ENCODE measurements at regions not wholly inside any gene's neighbourhood (a gene's known extent, or its start where the extent isn't known, plus 50 kb on each side); places are given as distances from the start of the nearest gene placed in this dataset.
"Not testable (repeated sequence)": the region's sequence is repeated elsewhere in the genome, so short reads cannot be mapped to it uniquely, and the experiment has no call there.

DNA sequence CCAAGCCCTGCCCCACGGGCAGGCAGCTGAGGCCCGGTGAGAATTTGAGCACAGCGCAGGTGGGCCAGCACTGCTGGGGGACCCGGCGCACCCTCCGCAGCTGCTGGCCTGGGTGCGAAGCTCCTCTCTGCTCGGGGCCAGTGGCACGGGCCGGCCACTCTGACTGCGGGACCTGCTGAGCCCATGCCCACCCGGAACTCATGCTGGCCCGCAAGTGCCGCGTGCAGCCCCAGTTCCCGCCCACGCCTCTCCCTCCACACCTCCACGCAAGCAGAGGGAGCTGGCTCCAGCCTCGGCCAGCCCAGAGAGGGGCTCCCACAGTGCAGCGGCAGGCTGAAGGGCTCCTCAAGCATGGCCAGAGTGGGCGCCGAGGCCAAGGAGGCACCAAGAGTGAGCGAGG lies 190.1 kb upstream of the IGFBP7 start:
- DNase-seq; intact Hi-C loops (cut with DNase I, micrococcal nuclease); ATAC-seq: not testable (repeated sequence)

DNA sequence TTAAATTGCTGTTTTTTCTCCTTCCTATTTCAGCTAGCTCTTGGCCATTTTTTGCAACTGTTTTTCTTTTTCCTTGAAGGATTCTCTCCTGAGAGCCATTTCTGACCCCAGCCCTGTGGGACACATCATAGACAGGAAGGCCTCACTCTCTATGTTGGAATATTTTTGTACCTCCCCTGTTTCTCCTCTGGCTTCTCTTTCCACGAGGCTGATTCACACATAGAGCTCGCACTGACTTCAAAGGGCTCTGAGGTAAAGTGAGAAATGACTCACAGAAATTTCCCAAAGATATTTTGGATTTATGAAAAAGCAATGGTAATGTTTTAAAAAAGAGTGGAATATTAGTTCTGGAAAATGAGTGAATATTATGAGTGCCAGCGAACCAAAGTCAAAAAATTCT lies 181.7 kb upstream of the IGFBP7 start:
- no peak for DNase-seq
- intact Hi-C loops (cut with DNase I, micrococcal nuclease), result no loop called here
- no peak for ATAC-seq

DNA sequence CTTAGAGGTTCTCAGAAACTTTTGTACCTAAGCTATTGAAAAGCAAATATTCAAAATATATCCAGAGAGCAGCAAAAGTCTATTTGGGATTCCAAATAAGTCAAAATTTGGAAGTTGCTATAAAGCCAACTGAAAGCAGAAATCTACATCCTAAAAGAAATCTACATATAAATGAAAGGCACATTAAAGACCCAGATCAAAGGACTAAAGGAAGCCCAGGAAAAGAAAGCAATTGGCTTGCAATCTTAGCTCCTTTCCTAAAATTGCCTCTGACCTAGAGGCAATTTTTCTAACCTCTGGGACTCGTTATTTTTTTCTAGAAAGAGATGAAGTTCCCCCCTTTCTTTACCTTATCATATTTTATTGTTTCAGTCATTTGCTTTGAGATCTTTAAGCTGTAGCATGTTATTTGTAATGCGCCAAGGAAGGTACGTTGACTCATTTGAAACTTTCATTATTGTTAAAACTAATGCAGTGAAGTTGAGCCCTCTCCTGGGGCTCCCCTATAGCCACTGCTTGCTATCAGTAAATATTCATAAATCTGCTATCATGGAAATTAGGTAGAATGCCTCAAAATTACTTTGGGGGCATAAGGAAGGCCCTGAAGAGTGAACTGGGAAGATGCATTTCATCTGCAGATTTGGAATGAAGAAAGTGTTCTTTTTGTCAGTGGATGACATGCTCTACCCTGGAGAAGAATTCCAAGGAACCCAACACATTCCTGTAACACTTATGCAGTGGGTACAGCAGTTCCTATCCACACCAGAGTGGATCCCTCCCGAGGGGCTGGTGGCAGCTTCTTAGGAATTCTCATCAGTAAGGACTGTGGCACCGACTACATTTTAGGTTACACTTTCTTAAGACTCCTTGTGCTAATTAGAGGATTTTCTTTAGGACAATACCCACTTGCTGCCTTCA lies 177.8 kb upstream of the IGFBP7 start:
- ATAC-seq, result no peak
- intact Hi-C loops (cut with DNase I, micrococcal nuclease), result no loop called here
- DNase-seq, result no peak

DNA sequence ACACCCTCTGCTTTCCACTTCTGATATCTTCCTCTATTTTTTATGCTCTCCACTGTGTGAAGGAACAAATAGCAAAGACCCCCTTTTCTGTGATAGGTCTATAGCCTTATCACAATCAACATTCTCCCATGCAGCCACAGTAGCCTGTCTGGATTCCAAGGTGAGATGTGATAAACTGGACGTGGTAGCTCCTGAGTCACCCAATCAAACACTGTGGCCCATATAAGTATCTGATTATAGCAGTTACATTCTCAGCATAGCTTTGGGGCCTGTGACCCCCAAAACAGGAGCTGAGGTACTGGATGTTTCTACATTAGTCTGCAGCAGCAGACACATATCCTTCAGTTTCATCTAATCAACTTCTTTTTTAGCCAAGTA lies 172.7 kb upstream of the IGFBP7 start:
- ATAC-seq (no peak), DNase-seq (no peak)
- intact Hi-C loops (cut with DNase I, micrococcal nuclease), result no loop called here

DNA sequence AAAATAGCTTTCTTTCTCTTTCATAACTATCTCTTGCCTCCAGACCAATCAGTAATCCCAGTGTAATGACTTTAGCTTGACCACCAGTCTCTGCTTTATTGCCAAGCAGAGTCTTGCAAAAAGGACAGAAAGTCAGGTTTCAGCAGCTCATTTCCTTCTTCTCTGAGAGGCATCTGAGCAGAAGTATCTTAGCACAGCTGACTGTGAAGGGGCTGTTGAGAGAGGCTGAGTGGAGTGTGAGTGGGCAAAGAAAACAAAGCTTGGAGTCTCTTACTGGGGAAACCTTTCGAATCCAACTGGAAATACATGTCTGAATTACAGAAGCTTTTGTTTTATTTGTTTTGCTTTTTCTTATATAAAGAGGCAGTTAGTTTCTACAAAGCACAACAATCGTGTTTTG lies 170.3 kb upstream of the IGFBP7 start:
- intact Hi-C loops (cut with DNase I, micrococcal nuclease), result no loop called here
- DNase-seq (no peak), ATAC-seq (no peak)

DNA sequence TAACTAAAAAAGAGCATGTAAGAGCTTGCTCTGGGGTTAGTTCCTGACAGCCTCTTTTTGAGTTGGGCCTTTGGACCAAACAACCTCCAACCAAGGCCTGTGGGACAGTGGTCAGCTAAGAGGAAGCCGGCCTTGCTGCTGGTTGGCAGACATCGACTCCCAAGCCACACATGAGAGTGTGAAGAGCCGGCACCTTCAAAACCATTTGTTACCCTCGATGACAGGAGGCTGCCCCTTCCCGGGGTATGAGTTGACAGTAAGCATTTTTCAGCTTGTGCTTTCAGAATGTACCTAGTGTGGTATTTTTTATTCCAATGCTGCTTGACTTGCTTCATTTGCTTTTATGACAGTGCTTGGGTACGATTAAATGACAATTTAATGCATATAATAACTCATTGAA lies 168.6 kb upstream of the IGFBP7 start:
- ATAC-seq (no peak), DNase-seq (no peak)
- intact Hi-C loops (cut with DNase I, micrococcal nuclease), result no loop called here

DNA sequence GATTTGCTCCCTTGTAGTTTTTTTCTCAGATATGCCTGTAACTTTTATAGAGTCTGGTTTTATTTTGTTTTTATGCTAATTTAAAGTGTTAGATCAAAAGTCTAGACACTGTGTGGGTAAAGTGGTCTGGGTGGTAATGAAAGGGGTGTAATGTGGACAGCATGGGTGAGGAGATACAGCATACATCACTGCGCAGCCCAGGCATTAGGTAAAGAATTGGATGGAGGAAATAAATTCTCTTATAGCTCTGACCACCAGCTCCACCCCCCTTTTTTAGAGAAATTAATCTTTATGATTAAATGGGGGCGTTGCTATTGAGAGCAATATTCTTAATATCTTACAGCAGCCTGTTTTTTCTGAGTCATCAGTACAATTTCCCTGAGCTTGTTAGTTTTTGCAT lies 163.9 kb upstream of the IGFBP7 start:
- intact Hi-C loops (cut with DNase I, micrococcal nuclease), result no loop called here
- ATAC-seq (no peak), DNase-seq (no peak)

DNA sequence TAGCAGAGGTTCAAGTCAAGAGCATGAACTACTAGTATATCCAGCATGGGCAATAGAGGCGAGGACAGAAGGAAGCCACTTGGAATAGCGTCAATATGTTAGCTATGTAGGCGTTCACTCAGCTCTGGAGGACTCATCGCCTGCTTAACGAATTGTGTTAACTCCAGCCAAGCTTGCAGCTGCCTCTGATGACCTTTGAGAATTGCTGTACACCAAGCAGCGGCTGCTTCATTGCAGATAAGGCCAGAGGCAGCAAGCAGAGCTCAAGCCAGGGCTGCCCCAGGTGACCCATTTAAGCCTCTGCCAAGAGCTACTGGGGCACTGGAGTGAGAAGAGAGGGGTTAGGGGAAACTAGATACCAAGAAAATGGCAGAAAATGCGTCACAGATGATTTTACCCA lies 160.2 kb upstream of the IGFBP7 start:
- ATAC-seq (no peak), DNase-seq (no peak)
- intact Hi-C loops (cut with DNase I, micrococcal nuclease), result no loop called here

DNA sequence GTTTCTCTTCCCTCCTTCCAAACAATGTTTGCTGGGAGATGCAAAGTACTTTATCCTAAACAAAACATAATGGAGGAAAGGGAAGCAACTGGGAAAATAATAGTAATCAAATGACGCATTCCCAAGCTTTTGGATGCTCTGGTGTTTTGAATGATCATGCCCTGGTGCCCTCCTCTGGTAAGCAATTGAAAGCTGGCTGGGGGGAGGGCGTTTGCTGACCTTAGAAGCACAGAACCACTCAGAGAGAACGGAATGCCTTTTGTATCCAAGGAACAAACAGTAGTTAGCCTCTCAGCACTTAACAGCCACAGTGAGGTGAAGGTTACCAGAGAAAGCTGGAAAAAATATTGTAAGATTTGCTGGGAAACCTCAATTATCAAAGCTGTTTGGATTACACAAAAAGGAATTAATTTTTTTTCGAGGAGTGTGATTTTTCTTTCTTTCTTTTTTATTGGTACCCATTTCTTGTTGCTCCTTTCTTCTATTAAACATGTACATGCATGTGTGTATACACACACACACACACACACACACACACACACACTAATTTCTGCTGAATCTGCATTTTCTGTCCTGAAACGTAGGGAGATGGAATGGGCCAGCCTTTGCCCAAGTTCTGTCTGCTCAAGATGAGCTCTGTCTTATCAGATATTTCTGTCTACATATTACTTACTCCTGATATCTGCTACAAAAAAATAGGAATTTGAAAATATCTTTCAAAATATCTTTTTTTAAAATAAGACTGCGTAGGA lies 155.8 kb upstream of the IGFBP7 start:
- intact Hi-C loops (cut with DNase I, micrococcal nuclease), result no loop called here
- ATAC-seq, result no peak

DNA sequence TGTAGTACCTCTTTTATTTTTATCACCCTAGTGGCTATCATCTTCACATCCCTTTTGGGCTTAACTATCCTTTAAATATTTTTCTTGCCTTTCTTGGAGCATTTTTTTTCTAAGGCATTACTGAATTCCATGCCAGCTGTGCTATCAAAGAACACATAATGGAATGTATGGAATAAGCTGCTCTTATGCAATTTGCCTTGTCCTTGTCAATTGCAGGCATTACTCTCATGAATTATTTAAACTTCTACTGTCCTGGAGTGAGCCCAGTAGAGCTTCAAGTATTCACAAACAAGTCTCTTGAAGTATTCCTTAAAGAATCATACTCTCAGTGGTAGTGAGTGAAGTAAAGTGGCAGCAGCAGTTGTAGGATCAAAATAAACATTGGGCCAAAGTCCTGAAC lies 144.6 kb upstream of the IGFBP7 start:
- intact Hi-C loops (cut with DNase I, micrococcal nuclease), result no loop called here
- ATAC-seq (no peak), DNase-seq (no peak)

More for the DNA sequence above, 155.8 kb upstream of the IGFBP7 start:
- DNase-seq, result no peak

DNA sequence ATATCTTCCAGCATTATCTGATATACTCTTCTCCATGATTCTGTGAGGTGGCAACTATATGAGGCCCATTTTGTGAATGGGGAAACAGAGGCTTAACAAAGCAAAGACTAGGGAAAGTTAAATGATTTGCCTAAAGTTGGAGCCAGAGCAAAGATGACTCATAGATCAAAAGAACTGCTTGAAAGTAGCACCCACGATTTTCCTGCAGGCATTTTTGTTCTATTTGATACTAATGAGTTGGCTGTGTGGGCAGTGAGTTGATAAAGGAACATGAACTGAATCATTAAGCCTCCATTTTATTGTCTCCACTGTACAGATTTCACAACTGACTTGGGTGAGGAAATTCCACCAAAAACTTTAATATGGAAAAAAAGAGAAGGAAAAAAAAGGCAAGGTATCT lies 138.9 kb upstream of the IGFBP7 start:
- ATAC-seq (no peak), DNase-seq (no peak)
- intact Hi-C loops (cut with DNase I, micrococcal nuclease), result no loop called here

DNA sequence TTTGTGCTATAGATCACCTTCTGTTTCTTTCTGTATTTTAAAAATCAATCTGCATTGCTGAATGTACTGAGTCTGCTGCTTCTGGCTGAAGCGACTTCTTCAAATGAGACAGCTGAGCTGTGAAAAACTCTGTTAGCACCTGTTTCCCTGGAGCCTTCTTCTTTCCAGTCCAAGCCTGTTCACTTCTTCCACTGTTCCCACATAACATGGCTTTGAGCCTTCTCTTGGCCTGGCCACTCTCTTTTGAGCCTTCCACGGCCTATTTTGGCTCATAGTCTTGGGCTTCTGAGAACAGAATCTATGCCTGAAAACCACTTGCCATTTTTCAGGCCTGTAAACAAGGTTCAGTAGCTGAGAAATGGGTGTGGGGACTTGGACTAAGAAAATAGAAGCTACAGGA lies 132.9 kb upstream of the IGFBP7 start:
- intact Hi-C loops (cut with DNase I, micrococcal nuclease), result no loop called here
- ATAC-seq (no peak), DNase-seq (no peak)

DNA sequence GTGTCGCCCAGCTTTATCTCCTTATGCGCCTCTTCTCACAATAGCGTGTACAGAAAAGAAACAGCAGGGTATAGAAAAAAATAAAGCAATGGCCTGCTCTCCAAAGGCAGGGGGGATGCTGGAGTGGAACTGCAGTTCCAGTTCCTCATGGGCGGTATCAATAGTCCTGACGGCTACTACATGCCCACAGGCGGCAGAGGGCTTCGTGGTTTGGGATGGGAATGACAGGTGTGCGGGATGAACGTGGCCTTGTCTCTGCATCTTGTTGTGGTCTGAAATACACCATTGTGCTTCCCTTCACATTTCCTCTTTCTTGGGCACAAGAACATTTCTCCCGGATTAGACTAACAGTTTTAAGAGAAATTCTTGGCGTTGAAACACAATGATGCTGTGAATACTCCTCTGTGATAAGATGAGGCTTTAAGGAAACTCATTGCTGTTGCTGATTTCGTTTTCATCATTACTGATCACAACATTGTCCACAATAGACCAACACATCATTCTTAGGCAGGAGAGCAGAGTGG lies 124.1 kb upstream of the IGFBP7 start:
- intact Hi-C loops (cut with DNase I, micrococcal nuclease), result no loop called here
- no peak for ATAC-seq
- DNase-seq, result no peak

DNA sequence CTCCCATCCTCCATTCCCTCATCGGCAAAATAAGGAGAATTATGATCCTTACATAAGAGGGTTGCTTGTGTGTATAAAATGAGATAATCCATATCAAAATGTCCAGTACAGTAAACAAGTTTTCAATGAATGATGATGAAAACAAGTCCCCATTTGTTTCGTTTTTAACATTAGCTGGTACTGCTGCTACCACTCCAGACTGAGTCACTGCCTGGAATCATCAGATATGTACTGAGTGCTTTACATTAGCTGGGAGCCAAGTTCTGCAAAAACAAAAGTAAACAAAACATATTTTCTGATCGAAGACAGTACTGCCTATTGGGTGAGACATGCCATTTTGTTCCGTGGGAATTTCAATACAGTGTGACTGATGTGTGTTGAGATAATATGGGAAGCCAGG lies 123.2 kb upstream of the IGFBP7 start:
- DNase-seq (no peak), ATAC-seq (no peak)

DNA sequence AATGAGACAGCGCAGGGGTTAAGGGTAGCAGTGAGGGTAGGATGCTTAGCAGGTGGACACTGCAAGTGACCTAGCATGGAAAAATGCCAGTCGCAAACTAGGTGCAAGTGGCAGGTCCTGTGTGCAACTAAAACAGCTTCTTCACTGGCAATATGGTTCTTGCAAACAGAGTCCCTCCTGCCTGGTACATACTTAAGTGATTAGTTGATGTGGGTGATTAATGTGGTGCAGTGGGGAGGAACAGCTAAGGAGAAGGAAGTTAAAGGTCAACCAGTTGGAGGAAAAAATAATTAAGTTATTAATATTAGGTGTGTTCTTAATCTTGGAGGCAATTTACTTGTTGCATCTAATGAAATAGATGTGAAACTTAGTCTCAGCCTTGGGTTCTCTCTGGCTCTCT lies 121.6 kb upstream of the IGFBP7 start:
- no peak for DNase-seq

More for the DNA sequence above, 123.2 kb upstream of the IGFBP7 start:
- intact Hi-C loops (cut with DNase I, micrococcal nuclease), result no loop called here

DNA sequence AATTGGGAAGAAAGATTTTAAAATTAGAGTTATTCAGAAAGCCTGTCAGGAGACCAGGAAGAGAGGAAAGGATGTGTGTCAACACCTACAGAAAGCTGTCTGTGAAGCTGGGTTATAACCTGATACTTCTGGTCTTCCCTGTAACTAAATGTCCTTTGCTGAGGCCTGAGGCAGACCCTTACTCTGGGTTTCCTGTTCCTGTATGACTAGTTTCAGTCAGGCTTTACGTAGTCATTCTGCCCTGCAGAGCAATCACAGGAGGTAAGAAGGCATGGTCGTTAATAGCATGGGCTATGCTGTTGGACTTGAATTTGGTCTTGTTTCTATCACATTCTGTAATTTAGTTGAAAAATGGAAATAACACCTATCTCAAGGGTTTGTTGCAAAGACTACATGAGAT lies 110.5 kb upstream of the IGFBP7 start:
- no peak for ATAC-seq
- no peak for DNase-seq
- intact Hi-C loops (cut with DNase I, micrococcal nuclease), result no loop called here

More for the DNA sequence above, 121.6 kb upstream of the IGFBP7 start:
- intact Hi-C loops (cut with DNase I, micrococcal nuclease), result no loop called here
- no peak for ATAC-seq

DNA sequence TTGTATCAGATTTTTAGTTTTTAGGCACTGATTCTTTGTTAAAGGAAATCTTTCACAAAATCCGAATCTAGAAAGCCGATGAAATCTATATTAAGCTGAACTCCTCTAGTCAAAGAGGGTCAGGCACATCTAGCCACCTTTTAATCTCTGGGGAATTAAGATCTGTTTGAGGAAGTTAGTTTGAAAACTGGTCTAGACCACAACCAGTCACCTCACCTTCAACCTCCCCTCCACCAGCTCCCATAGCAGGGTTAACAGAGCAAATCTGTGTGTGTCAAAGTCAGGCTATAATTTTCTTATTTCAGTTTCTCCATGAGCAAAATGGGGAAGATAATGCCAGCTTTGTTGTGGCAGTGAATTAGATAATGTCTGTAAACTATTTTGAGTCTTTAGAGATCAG lies 110.0 kb upstream of the IGFBP7 start:
- intact Hi-C loops (cut with DNase I, micrococcal nuclease), result no loop called here
- ATAC-seq (no peak), DNase-seq (no peak)

DNA sequence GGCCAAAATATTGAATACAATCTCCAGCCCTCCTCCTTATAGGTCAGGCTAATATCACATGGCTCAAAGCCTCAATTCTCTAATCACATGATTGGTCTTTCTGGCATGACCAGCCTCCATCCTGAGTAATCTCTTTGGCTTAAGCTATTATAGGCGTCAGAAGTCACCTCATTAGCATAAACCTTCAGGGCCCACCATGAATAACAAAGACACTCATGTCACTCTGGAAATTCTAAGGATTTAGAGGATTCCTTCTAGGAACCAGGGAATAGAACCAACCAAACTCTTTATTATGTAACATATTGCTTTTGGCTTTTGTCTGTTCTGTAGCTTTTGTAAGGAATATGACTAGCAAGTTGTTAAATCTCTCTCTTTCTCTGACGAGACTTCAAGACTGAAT lies 109.2 kb upstream of the IGFBP7 start:
- DNase-seq (no peak), ATAC-seq (no peak)
- intact Hi-C loops (cut with DNase I, micrococcal nuclease), result no loop called here

DNA sequence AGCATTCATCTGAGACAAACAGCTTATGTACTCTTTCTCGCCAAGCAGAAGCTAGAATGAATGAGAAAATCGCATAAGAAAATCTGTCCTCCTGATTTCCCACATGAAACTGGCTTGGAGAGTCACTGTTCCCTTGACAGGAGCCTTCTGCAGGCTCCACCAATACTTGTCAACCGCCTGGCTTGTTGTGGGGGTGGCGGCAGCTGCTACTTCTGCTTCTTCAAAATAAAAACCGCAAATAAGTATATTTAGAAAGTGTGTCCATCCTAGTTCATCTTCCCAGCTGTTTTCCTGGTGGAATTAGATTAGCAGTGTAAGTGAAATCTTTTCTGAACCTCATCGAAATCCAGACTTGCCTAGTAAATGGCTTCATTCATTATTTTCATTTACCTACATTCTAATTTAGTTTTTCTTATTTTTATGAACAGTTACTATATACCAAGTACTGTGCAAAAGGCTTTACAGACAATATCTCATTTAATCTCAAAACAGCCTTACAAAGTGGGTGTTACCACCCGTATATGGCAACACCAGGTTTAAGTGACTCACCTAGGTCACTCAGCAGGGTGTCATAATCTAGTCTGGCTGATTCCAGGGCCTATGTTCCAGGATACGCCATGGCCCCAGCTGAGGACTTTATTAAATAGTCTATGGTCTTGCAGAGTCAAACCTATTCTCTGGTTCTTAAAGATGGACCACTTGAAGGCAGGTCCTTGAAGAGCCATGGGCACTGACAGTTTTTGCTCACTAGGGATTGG lies 104.6 kb upstream of the IGFBP7 start:
- DNase-seq (no peak), ATAC-seq (no peak)
- intact Hi-C loops (cut with DNase I, micrococcal nuclease), result no loop called here

DNA sequence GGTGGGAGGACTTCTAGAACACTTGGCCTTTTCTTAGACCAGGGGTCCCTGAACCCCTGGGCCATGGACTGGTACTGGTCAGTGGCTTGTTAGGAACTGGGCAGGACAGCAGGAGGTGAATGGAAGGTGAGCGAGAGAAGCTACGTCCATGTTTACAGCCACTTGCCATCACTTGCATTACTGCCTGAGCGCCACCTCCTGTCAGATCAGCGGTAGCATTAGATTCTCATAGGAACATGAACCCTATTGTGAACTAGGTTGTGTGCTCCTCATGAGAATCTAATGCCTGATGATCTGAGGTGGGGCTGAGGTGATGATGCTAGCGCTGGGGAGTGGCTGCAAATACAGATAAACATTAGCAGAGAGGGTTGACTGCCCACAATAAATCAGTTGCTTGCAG lies 100.9 kb upstream of the IGFBP7 start:
- DNase-seq (no peak), ATAC-seq (no peak)
- intact Hi-C loops (cut with DNase I, micrococcal nuclease), result no loop called here

Measured in left colon (tissue), 2 donors.